ENCODE measurements at regions not wholly inside any gene's neighbourhood (a gene's known extent, or its start where the extent isn't known, plus 50 kb on each side); places are given as distances from the start of the nearest gene placed in this dataset.

DNA sequence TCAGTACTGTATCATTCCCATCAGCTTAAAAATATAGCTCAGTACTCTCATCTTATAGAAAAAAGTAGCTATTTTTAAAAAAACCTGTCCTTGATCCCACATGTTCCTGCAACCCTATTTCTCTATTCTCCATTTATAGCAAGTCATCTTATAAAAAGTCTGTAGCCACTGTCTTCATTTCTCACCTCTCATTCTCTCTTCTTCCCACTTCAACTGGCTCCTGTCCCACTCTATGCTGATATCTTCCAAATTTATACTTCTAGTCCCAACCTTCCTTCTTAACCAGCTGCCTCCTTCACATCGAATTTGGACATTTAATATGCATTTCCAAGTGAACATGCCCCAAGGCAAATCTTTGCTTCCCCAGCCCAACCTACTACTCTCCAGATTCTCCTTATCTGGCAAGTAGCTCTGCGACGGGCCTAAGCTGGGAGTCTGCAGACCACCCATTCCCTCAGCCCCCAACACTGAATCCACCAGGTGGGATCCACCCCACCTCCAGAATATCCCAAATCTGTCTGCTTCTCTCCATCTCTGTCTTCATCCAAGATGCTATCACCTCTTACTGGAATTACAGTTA, 52.0 kb upstream of the TANC2 start:
- H3K4me3 ChIP-seq (ENCODE audit: low read length): no peak overlapping the region
- H3K27me3 ChIP-seq (ENCODE audit: insufficient read depth, low read length): no peaks in the 10 kb centered on the region
- H3K4me1 ChIP-seq (ENCODE audit: insufficient read depth, low read length): no peaks in the 10 kb centered on the region
- H3K9me3 ChIP-seq (ENCODE audit: insufficient read depth, low read depth, low read length): no peaks in the 10 kb centered on the region
- H3K36me3 ChIP-seq (ENCODE audit: insufficient read depth, low read depth, low read length): no peaks in the 10 kb centered on the region
- no peak overlapping the region for H3K27ac ChIP-seq (ENCODE audit: low read length)
- H3K9ac ChIP-seq (ENCODE audit: low read depth, low read length): no peak overlapping the region

GRCh38 chr17:62912363-62912762, 53.7 kb upstream of the TANC2 start:
- Histone ChIP-seq H3K27ac (ENCODE audit: low read length) (no peak overlapping the region), H3K27me3 (ENCODE audit: insufficient read depth, low read length) (no peaks in the 10 kb centered on the region), H3K9ac (ENCODE audit: low read depth, low read length) (no peak overlapping the region), H3K36me3 (ENCODE audit: insufficient read depth, low read depth, low read length) (no peaks in the 10 kb centered on the region), H3K4me1 (ENCODE audit: insufficient read depth, low read length) (no peaks in the 10 kb centered on the region), H3K4me3 (ENCODE audit: low read length) (no peak overlapping the region), H3K9me3 (ENCODE audit: insufficient read depth, low read depth, low read length) (no peaks in the 10 kb centered on the region)

DNA sequence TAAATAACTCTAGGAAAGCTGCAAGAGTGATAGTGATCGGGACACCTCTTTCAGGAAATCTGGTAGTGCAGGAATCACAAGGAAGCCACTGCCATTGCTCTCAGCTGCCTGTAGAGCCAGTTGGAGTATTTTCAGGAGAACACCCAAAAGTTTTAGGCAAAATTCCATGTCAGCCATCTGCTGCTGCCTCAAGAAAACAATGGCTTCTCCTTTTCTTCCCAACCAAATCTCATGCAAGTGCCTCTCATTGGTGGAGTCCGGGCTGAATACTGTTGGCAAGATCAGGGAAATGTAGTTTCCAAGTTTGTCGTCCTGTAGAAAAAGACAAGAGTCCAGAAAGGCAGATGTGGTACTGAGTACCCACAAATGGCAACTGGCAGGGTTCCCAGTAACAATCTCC, 54.9 kb upstream of the TANC2 start:
- H3K4me3 ChIP-seq (ENCODE audit: low read length): no peak overlapping the region
- no peaks in the 10 kb centered on the region for H3K27me3 ChIP-seq (ENCODE audit: insufficient read depth, low read length)
- no peaks in the 10 kb centered on the region for H3K36me3 ChIP-seq (ENCODE audit: insufficient read depth, low read depth, low read length)
- H3K27ac ChIP-seq (ENCODE audit: low read length): no peak overlapping the region
- no peak overlapping the region for H3K9ac ChIP-seq (ENCODE audit: low read depth, low read length)
- H3K9me3 ChIP-seq (ENCODE audit: insufficient read depth, low read depth, low read length): no peaks in the 10 kb centered on the region
- no peaks in the 10 kb centered on the region for H3K4me1 ChIP-seq (ENCODE audit: insufficient read depth, low read length)

GRCh38 chr17:62910277-62910676, 55.8 kb upstream of the TANC2 start:
- Histone ChIP-seq H3K9ac (ENCODE audit: low read depth, low read length) (no peak overlapping the region), H3K27ac (ENCODE audit: low read length) (no peak overlapping the region), H3K4me3 (ENCODE audit: low read length) (no peak overlapping the region), H3K9me3 (ENCODE audit: insufficient read depth, low read depth, low read length) (no peaks in the 10 kb centered on the region), H3K36me3 (ENCODE audit: insufficient read depth, low read depth, low read length) (no peaks in the 10 kb centered on the region), H3K4me1 (ENCODE audit: insufficient read depth, low read length) (no peaks in the 10 kb centered on the region), H3K27me3 (ENCODE audit: insufficient read depth, low read length) (no peaks in the 10 kb centered on the region)

DNA sequence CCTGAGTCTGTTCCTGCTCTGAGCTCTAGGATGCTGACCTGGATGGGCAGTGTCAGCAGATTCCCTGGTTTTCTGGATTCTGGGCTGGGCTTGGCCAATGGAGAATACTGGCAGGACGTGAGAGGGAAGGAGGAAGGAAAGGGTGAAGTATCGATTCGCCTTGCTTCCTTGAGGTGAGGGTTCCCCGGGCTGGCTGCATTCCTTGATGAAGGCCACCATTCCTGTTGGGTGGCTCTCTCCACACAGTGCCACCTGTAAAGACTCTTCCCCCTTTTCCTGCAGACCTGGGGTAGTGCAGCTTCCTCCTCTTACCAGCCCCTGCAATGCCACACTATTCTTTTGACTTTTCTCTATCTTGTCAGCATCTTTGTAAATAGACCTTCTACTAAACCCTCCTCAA, 58.1 kb upstream of the TANC2 start:
- Histone ChIP-seq H3K9ac (ENCODE audit: low read depth, low read length) (no peak overlapping the region), H3K36me3 (ENCODE audit: insufficient read depth, low read depth, low read length) (no peaks in the 10 kb centered on the region), H3K9me3 (ENCODE audit: insufficient read depth, low read depth, low read length) (no peaks in the 10 kb centered on the region), H3K4me3 (ENCODE audit: low read length) (no peak overlapping the region), H3K4me1 (ENCODE audit: insufficient read depth, low read length) (0 out of 2 replicates have a peak, but pooled peaks cover 6% of the 10 kb centered on the region), H3K27ac (ENCODE audit: low read length) (no peak overlapping the region), H3K27me3 (ENCODE audit: insufficient read depth, low read length) (no peaks in the 10 kb centered on the region)

- Histone ChIP-seq H3K4me1 (ENCODE audit: insufficient read depth, low read length) (0 out of 2 replicates have a peak, but pooled peaks cover 7% of the 10 kb centered on the region), H3K36me3 (ENCODE audit: insufficient read depth, low read depth, low read length) (no peaks in the 10 kb centered on the region), H3K27me3 (ENCODE audit: insufficient read depth, low read length) (no peaks in the 10 kb centered on the region), H3K27ac (ENCODE audit: low read length) (no peak overlapping the region), H3K9me3 (ENCODE audit: insufficient read depth, low read depth, low read length) (no peaks in the 10 kb centered on the region), H3K4me3 (ENCODE audit: low read length) (no peak overlapping the region), H3K9ac (ENCODE audit: low read depth, low read length) (no peak overlapping the region)
Measured at GRCh38 chr17:62906881-62907280, 59.2 kb upstream of the TANC2 start.

DNA sequence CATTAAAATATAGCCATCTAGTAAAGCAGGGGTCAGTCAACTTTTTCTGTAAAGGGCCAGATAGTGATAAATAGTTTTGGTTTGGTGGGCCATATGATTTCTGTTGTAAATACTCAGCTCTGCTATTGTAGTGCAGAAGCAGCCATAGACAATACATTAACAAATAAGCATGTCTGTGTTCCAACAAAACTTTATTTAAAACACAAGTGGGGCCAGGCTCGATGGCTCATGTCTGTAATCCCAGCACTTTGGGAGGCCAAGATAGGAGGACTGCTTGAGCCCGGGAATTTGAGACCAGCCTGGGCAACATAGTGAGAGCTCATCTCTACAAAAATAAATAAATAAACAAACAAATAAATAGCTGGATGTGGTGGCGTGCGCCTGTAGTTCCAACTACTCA, 60.8 kb upstream of the TANC2 start:
- Histone ChIP-seq H3K36me3 (ENCODE audit: insufficient read depth, low read depth, low read length) (no peaks in the 10 kb centered on the region), H3K9me3 (ENCODE audit: insufficient read depth, low read depth, low read length) (no peaks in the 10 kb centered on the region), H3K4me3 (ENCODE audit: low read length) (no peak overlapping the region), H3K4me1 (ENCODE audit: insufficient read depth, low read length) (0 out of 2 replicates have a peak, but pooled peaks cover 7% of the 10 kb centered on the region), H3K27me3 (ENCODE audit: insufficient read depth, low read length) (no peaks in the 10 kb centered on the region), H3K9ac (ENCODE audit: low read depth, low read length) (no peak overlapping the region), H3K27ac (ENCODE audit: low read length) (no peak overlapping the region)

- Histone ChIP-seq H3K9ac (ENCODE audit: low read depth, low read length) (no peak overlapping the region), H3K27ac (ENCODE audit: low read length) (no peak overlapping the region), H3K4me3 (ENCODE audit: low read length) (no peak overlapping the region), H3K27me3 (ENCODE audit: insufficient read depth, low read length) (no peaks in the 10 kb centered on the region), H3K9me3 (ENCODE audit: insufficient read depth, low read depth, low read length) (no peaks in the 10 kb centered on the region), H3K4me1 (ENCODE audit: insufficient read depth, low read length) (0 out of 2 replicates have a peak, but pooled peaks cover 7% of the 10 kb centered on the region), H3K36me3 (ENCODE audit: insufficient read depth, low read depth, low read length) (no peaks in the 10 kb centered on the region)
Measured at GRCh38 chr17:62902531-62903220, 63.4 kb upstream of the TANC2 start.

DNA sequence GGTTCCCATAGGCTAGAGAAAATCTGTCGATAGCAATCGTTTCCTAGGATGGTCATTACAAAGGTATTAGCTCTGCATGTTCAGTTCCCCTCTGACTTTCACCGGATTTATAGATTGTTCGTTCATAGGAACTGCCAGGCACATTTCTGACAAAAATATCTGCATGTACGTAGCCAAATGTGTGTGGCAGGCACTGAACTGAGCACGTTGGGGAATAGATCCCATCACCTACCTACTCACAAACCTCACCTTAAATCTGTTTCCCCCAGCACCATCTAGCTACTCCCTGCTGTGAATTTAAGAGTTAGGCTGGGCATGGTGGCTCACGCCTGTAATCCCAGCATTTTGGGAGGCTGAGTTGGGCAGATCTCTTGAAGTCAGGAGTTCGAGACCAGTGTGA, 64.5 kb upstream of the TANC2 start:
- H3K9ac ChIP-seq (ENCODE audit: low read depth, low read length): no peak overlapping the region
- no peaks in the 10 kb centered on the region for H3K27me3 ChIP-seq (ENCODE audit: insufficient read depth, low read length)
- 0 out of 2 replicates have a peak, but pooled peaks cover 7% of the 10 kb centered on the region for H3K4me1 ChIP-seq (ENCODE audit: insufficient read depth, low read length)
- H3K9me3 ChIP-seq (ENCODE audit: insufficient read depth, low read depth, low read length): no peaks in the 10 kb centered on the region
- no peaks in the 10 kb centered on the region for H3K36me3 ChIP-seq (ENCODE audit: insufficient read depth, low read depth, low read length)
- H3K4me3 ChIP-seq (ENCODE audit: low read length): no peak overlapping the region
- no peak overlapping the region for H3K27ac ChIP-seq (ENCODE audit: low read length)

GRCh38 chr17:62900096-62900495, 65.9 kb upstream of the TANC2 start:
- no peak overlapping the region for H3K4me3 ChIP-seq (ENCODE audit: low read length)
- H3K4me1 ChIP-seq (ENCODE audit: insufficient read depth, low read length): 0 out of 2 replicates have a peak, but pooled peaks cover 7% of the 10 kb centered on the region
- no peaks in the 10 kb centered on the region for H3K36me3 ChIP-seq (ENCODE audit: insufficient read depth, low read depth, low read length)
- no peak overlapping the region for H3K9ac ChIP-seq (ENCODE audit: low read depth, low read length)
- H3K27ac ChIP-seq (ENCODE audit: low read length): no peak overlapping the region
- H3K9me3 ChIP-seq (ENCODE audit: insufficient read depth, low read depth, low read length): no peaks in the 10 kb centered on the region
- H3K27me3 ChIP-seq (ENCODE audit: insufficient read depth, low read length): no peaks in the 10 kb centered on the region

GRCh38 chr17:62899361-62899760, 66.7 kb upstream of the TANC2 start:
- Histone ChIP-seq H3K9me3 (ENCODE audit: insufficient read depth, low read depth, low read length) (no peaks in the 10 kb centered on the region), H3K27me3 (ENCODE audit: insufficient read depth, low read length) (no peaks in the 10 kb centered on the region), H3K4me1 (ENCODE audit: insufficient read depth, low read length) (0 out of 2 replicates have a peak, but pooled peaks cover 7% of the 10 kb centered on the region), H3K4me3 (ENCODE audit: low read length) (no peak overlapping the region), H3K36me3 (ENCODE audit: insufficient read depth, low read depth, low read length) (no peaks in the 10 kb centered on the region), H3K27ac (ENCODE audit: low read length) (no peak overlapping the region), H3K9ac (ENCODE audit: low read depth, low read length) (no peak overlapping the region)

- Histone ChIP-seq H3K4me3 (ENCODE audit: low read length) (no peak overlapping the region), H3K36me3 (ENCODE audit: insufficient read depth, low read depth, low read length) (no peaks in the 10 kb centered on the region), H3K9ac (ENCODE audit: low read depth, low read length) (no peak overlapping the region), H3K27me3 (ENCODE audit: insufficient read depth, low read length) (no peaks in the 10 kb centered on the region), H3K9me3 (ENCODE audit: insufficient read depth, low read depth, low read length) (no peaks in the 10 kb centered on the region), H3K4me1 (ENCODE audit: insufficient read depth, low read length) (0 out of 2 replicates have a peak, but pooled peaks cover 5% of the 10 kb centered on the region), H3K27ac (ENCODE audit: low read length) (no peak overlapping the region)
Measured at GRCh38 chr17:62898239-62898864, 67.7 kb upstream of the TANC2 start.

Data from iPS-20b (cell line).